ENCODE measurements at regions not wholly inside any gene's neighbourhood (a gene's known extent, or its start where the extent isn't known, plus 50 kb on each side); places are given as distances from the start of the nearest gene placed in this dataset.

GRCh38 chr7:106348231-106348630, 63.4 kb upstream of the NAMPT start:
- Histone ChIP-seq H4K20me1 (ENCODE audit: control insufficient read depth, insufficient read depth, low read length, poor library complexity, severe bottlenecking) (no peaks in the 10 kb centered on the region), H3K4me2 (replicated peaks; ENCODE audit: low read depth, low read length, poor library complexity, severe bottlenecking) (no peak overlapping the region), H3K36me3 (replicated peaks in 1 of 2; ENCODE audit: control extremely low read depth in 1 of 2, control insufficient read depth in 1 of 2, extremely low read depth in 1 of 2, insufficient read depth in 2 of 2, low read length in 1 of 2) (no peaks in the 10 kb centered on the region), H3K4me1 (ENCODE audit: control insufficient read depth in 2 of 2, insufficient read depth in 2 of 2, low read length in 2 of 2) (no peaks in the 10 kb centered on the region), H3K27me3 (replicated peaks in 1 of 4; ENCODE audit: control extremely low read depth in 1 of 4, control insufficient read depth in 3 of 4, insufficient read depth in 4 of 4, low read length in 3 of 4) (peaks cover 0 to 4% (median 0%) of the 10 kb centered on the region in 4 experiments), H3K9me3 (ENCODE audit: control extremely low read depth in 1 of 3, control insufficient read depth in 2 of 3, insufficient read depth in 1 of 3, low read length in 2 of 3) (peaks cover 1 to 4% (median 3%) of the 10 kb centered on the region in 3 donors), H2AFZ (ENCODE audit: insufficient read depth, low read depth, low read length, poor library complexity, severe bottlenecking) (no peak overlapping the region), H3K27ac (ENCODE audit: low read length in 2 of 2) (no peak overlapping the region), H3K4me3 (ENCODE audit: control extremely low read depth in 1 of 5, extremely low read depth in 1 of 5, insufficient read depth in 1 of 5, low read depth in 2 of 5, low read length in 4 of 5) (no peak overlapping the region), H3K9ac (ENCODE audit: low read length) (no peak overlapping the region), H3K79me2 (ENCODE audit: control insufficient read depth, insufficient read depth, low read length) (no peaks in the 10 kb centered on the region)
- intact Hi-C loops (cut with micrococcal nuclease): no loop called here
- Mint-ChIP-seq H3K4me1 (peaks cover 13% of the 10 kb centered on the region), H3K4me3 (no peak overlapping the region), H3K27me3 (peaks cover 30% of the 10 kb centered on the region), H3K27ac (no peak overlapping the region), H3K9me3 (ENCODE audit: insufficient read depth) (peaks cover 6% of the 10 kb centered on the region)
- ATAC-seq (ENCODE audit: low read depth): no peak
- TF ChIP-seq EZH2 (IDR thresholded peaks at IDR 0.05; ENCODE audit: borderline replicate concordance, insufficient read depth, low read depth, low read length, poor library complexity, severe bottlenecking): no peak
- POLR2A ChIA-PET: no interaction called here
- CTCF ChIA-PET: no interaction called here
- DNase-seq: no peak

- no peak for DNase-seq
- Mint-ChIP-seq H3K9me3 (ENCODE audit: insufficient read depth) (peaks cover 11% of the 10 kb centered on the region), H3K27me3 (peaks cover 33% of the 10 kb centered on the region), H3K27ac (no peak overlapping the region), H3K4me3 (no peak overlapping the region), H3K4me1 (peaks cover 13% of the 10 kb centered on the region)
- no peak overlapping the region for H3K4me2 ChIP-seq (replicated peaks; ENCODE audit: low read depth, low read length, poor library complexity, severe bottlenecking)
- 67% methylated on average over 1 of the region's 3 CpGs for WGBS (ENCODE audit: insufficient coverage)
- no peak overlapping the region for H3K9ac ChIP-seq (ENCODE audit: low read length)
- H2AFZ ChIP-seq (ENCODE audit: insufficient read depth, low read depth, low read length, poor library complexity, severe bottlenecking): no peak overlapping the region
- no peaks in the 10 kb centered on the region for H4K20me1 ChIP-seq (ENCODE audit: control insufficient read depth, insufficient read depth, low read length, poor library complexity, severe bottlenecking)
- TF ChIP-seq EZH2 (IDR thresholded peaks at IDR 0.05; ENCODE audit: borderline replicate concordance, insufficient read depth, low read depth, low read length, poor library complexity, severe bottlenecking) (no peak), CTCF (IDR thresholded peaks at IDR 0.05) (no peak)
- peaks cover 1 to 7% (median 3%) of the 10 kb centered on the region in 3 donors for H3K9me3 ChIP-seq (ENCODE audit: control extremely low read depth in 1 of 3, control insufficient read depth in 2 of 3, insufficient read depth in 1 of 3, low read length in 2 of 3)
- no peak for ATAC-seq (ENCODE audit: low read depth)
- no peaks in the 10 kb centered on the region for H3K79me2 ChIP-seq (ENCODE audit: control insufficient read depth, insufficient read depth, low read length)
- intact Hi-C loops (cut with micrococcal nuclease): no loop called here
- no peaks in the 10 kb centered on the region for H3K36me3 ChIP-seq (replicated peaks in 1 of 2; ENCODE audit: control extremely low read depth in 1 of 2, control insufficient read depth in 1 of 2, extremely low read depth in 1 of 2, insufficient read depth in 2 of 2, low read length in 1 of 2)
- H3K27ac ChIP-seq (ENCODE audit: low read length in 2 of 2): no peak overlapping the region
- CTCF ChIA-PET: no interaction called here
- peaks cover 0 to 4% (median 0%) of the 10 kb centered on the region in 4 experiments for H3K27me3 ChIP-seq (replicated peaks in 1 of 4; ENCODE audit: control extremely low read depth in 1 of 4, control insufficient read depth in 3 of 4, insufficient read depth in 4 of 4, low read length in 3 of 4)
- H3K4me1 ChIP-seq (ENCODE audit: control insufficient read depth in 2 of 2, insufficient read depth in 2 of 2, low read length in 2 of 2): no peaks in the 10 kb centered on the region
- POLR2A ChIA-PET: no interaction called here
- H3K4me3 ChIP-seq (ENCODE audit: control extremely low read depth in 1 of 5, extremely low read depth in 1 of 5, insufficient read depth in 1 of 5, low read depth in 2 of 5, low read length in 4 of 5): no peak overlapping the region
Measured at GRCh38 chr7:106347229-106347833, 62.5 kb upstream of the NAMPT start.
